ENCODE measurements at regions not wholly inside any gene's neighbourhood (a gene's known extent, or its start where the extent isn't known, plus 50 kb on each side); places are given as distances from the start of the nearest gene placed in this dataset.

GRCh38 chrX:109940411-109940810 is 62.5 kb upstream of the TMEM164 start:
- Histone ChIP-seq H3K18ac (ENCODE audit: low read length) (no peak overlapping the region), H3K14ac (ENCODE audit: low read length) (no peak overlapping the region), H4K91ac (ENCODE audit: low read depth, low read length, poor library complexity) (no peak overlapping the region), H3K4me3 (ENCODE audit: low read length in 2 of 2) (no peak overlapping the region), H2BK15ac (ENCODE audit: low read length) (no peak overlapping the region), H2AFZ (ENCODE audit: low read length) (no peak overlapping the region), H3K23ac (ENCODE audit: low read depth, low read length, poor library complexity) (no peak overlapping the region), H2BK5ac (ENCODE audit: low read length) (no peak overlapping the region), H4K8ac (ENCODE audit: low read depth, low read length) (no peak overlapping the region), H3K9me3 (replicated peaks in 1 of 2; ENCODE audit: control insufficient read depth in 2 of 2, insufficient read depth in 1 of 2, low read depth in 1 of 2, low read length in 2 of 2) (no peaks in the 10 kb centered on the region), H2BK120ac (ENCODE audit: low read depth, low read length) (no peak overlapping the region), H3K9ac (ENCODE audit: low read depth, low read length, poor library complexity) (no peak overlapping the region), H3K79me1 (ENCODE audit: low read depth, low read length) (no peaks in the 10 kb centered on the region), H2BK12ac (ENCODE audit: low read length) (no peak overlapping the region), H3K27me3 (ENCODE audit: control insufficient read depth in 3 of 3, insufficient read depth in 3 of 3, low read depth in 1 of 3, low read length in 3 of 3) (peaks cover 0 to 11% (median 0%) of the 10 kb centered on the region in 3 experiments), H3K36me3 (replicated peaks in 1 of 2; ENCODE audit: control insufficient read depth in 2 of 2, insufficient read depth in 2 of 2, low read length in 2 of 2) (no peaks in the 10 kb centered on the region), H3K4ac (ENCODE audit: low read length) (no peak overlapping the region), H3K4me1 (ENCODE audit: control insufficient read depth in 2 of 2, insufficient read depth in 1 of 2, low read depth in 1 of 2, low read length in 2 of 2) (no peaks in the 10 kb centered on the region), H3K27ac (replicated peaks; ENCODE audit: low read length) (no peak overlapping the region), H3K4me2 (ENCODE audit: insufficient read depth, low read length, poor library complexity, severe bottlenecking) (no peak overlapping the region), H2AK5ac (ENCODE audit: low read depth, low read length) (no peak overlapping the region)
- no peak for DNase-seq (ENCODE audit: low spot score)
- WGBS, 2 donors (ENCODE audit: extremely low coverage in 2 of 2, insufficient read length in 2 of 2, insufficient replicate concordance in 1 of 2) = no CpG with 5 or more reads among the region's 2 CpGs

- Histone ChIP-seq H3K18ac (ENCODE audit: low read length) (no peak overlapping the region), H2AK5ac (ENCODE audit: low read depth, low read length) (no peak overlapping the region), H4K91ac (ENCODE audit: low read depth, low read length, poor library complexity) (no peak overlapping the region), H3K4me2 (ENCODE audit: insufficient read depth, low read length, poor library complexity, severe bottlenecking) (no peak overlapping the region), H2BK120ac (ENCODE audit: low read depth, low read length) (no peak overlapping the region), H2AFZ (ENCODE audit: low read length) (no peak overlapping the region), H2BK12ac (ENCODE audit: low read length) (no peak overlapping the region), H3K27ac (replicated peaks; ENCODE audit: low read length) (no peak overlapping the region), H3K27me3 (ENCODE audit: control insufficient read depth in 3 of 3, insufficient read depth in 3 of 3, low read depth in 1 of 3, low read length in 3 of 3) (peaks cover 0 to 6% (median 0%) of the 10 kb centered on the region in 3 experiments), H3K4me1 (ENCODE audit: control insufficient read depth in 2 of 2, insufficient read depth in 1 of 2, low read depth in 1 of 2, low read length in 2 of 2) (no peaks in the 10 kb centered on the region), H3K23ac (ENCODE audit: low read depth, low read length, poor library complexity) (no peak overlapping the region), H3K9ac (ENCODE audit: low read depth, low read length, poor library complexity) (no peak overlapping the region), H3K36me3 (replicated peaks in 1 of 2; ENCODE audit: control insufficient read depth in 2 of 2, insufficient read depth in 2 of 2, low read length in 2 of 2) (no peaks in the 10 kb centered on the region), H2BK5ac (ENCODE audit: low read length) (no peak overlapping the region), H4K8ac (ENCODE audit: low read depth, low read length) (no peak overlapping the region), H3K14ac (ENCODE audit: low read length) (no peak overlapping the region), H3K4me3 (ENCODE audit: low read length in 2 of 2) (no peak overlapping the region), H3K79me1 (ENCODE audit: low read depth, low read length) (no peaks in the 10 kb centered on the region), H2BK15ac (ENCODE audit: low read length) (no peak overlapping the region), H3K4ac (ENCODE audit: low read length) (no peak overlapping the region), H3K9me3 (replicated peaks in 1 of 2; ENCODE audit: control insufficient read depth in 2 of 2, insufficient read depth in 1 of 2, low read depth in 1 of 2, low read length in 2 of 2) (no peaks in the 10 kb centered on the region)
- DNase-seq (ENCODE audit: low spot score) = no peak
- WGBS, 2 donors (ENCODE audit: extremely low coverage in 2 of 2, insufficient read length in 2 of 2, insufficient replicate concordance in 1 of 2) = no CpG with 5 or more reads among the region's 2 CpGs
Observed at GRCh38 chrX:109943092-109943739, 59.7 kb upstream of the TMEM164 start.

DNA sequence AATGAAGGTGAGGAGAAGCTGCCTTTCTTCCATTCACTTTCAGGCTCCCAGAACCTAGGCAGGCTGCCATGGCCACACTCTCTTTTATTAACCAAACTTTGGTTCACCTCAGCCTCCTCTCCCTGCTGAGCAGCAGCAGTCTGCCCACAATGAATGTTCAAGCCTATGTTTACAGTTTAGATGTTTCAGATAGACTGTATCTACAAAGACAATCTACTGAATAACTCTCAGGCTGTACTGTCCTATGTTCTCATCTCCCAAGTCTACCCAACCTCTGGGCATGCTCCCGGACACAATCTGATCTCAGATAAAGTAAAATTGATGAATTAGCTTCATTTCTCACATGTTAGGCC is 59.2 kb upstream of the TMEM164 start:
- no peak overlapping the region for H2AFZ ChIP-seq (ENCODE audit: low read length)
- H3K9ac ChIP-seq (ENCODE audit: low read depth, low read length, poor library complexity) = no peak overlapping the region
- H3K27me3 ChIP-seq (ENCODE audit: control insufficient read depth in 3 of 3, insufficient read depth in 3 of 3, low read depth in 1 of 3, low read length in 3 of 3) = peaks cover 0 to 10% (median 0%) of the 10 kb centered on the region in 3 experiments
- H3K4me3 ChIP-seq (ENCODE audit: low read length in 2 of 2) = no peak overlapping the region
- H2AK5ac ChIP-seq (ENCODE audit: low read depth, low read length) = no peak overlapping the region
- no peak overlapping the region for H4K8ac ChIP-seq (ENCODE audit: low read depth, low read length)
- no peak overlapping the region for H3K18ac ChIP-seq (ENCODE audit: low read length)
- no peak overlapping the region for H2BK15ac ChIP-seq (ENCODE audit: low read length)
- no peak overlapping the region for H3K4me2 ChIP-seq (ENCODE audit: insufficient read depth, low read length, poor library complexity, severe bottlenecking)
- H3K79me1 ChIP-seq (ENCODE audit: low read depth, low read length) = no peaks in the 10 kb centered on the region
- no peaks in the 10 kb centered on the region for H3K36me3 ChIP-seq (replicated peaks in 1 of 2; ENCODE audit: control insufficient read depth in 2 of 2, insufficient read depth in 2 of 2, low read length in 2 of 2)
- no peak overlapping the region for H2BK120ac ChIP-seq (ENCODE audit: low read depth, low read length)
- no peaks in the 10 kb centered on the region for H3K4me1 ChIP-seq (ENCODE audit: control insufficient read depth in 2 of 2, insufficient read depth in 1 of 2, low read depth in 1 of 2, low read length in 2 of 2)
- H4K91ac ChIP-seq (ENCODE audit: low read depth, low read length, poor library complexity) = no peak overlapping the region
- no peak overlapping the region for H3K23ac ChIP-seq (ENCODE audit: low read depth, low read length, poor library complexity)
- no peaks in the 10 kb centered on the region for H3K9me3 ChIP-seq (replicated peaks in 1 of 2; ENCODE audit: control insufficient read depth in 2 of 2, insufficient read depth in 1 of 2, low read depth in 1 of 2, low read length in 2 of 2)
- no peak overlapping the region for H3K4ac ChIP-seq (ENCODE audit: low read length)
- H2BK5ac ChIP-seq (ENCODE audit: low read length) = no peak overlapping the region
- no peak overlapping the region for H2BK12ac ChIP-seq (ENCODE audit: low read length)
- H3K14ac ChIP-seq (ENCODE audit: low read length) = no peak overlapping the region
- H3K27ac ChIP-seq (replicated peaks; ENCODE audit: low read length) = no peak overlapping the region
- no CpG with 5 or more reads among the region's 1 CpG for WGBS, 2 donors (ENCODE audit: extremely low coverage in 2 of 2, insufficient read length in 2 of 2, insufficient replicate concordance in 1 of 2)
- no peak for DNase-seq (ENCODE audit: low spot score)

DNA sequence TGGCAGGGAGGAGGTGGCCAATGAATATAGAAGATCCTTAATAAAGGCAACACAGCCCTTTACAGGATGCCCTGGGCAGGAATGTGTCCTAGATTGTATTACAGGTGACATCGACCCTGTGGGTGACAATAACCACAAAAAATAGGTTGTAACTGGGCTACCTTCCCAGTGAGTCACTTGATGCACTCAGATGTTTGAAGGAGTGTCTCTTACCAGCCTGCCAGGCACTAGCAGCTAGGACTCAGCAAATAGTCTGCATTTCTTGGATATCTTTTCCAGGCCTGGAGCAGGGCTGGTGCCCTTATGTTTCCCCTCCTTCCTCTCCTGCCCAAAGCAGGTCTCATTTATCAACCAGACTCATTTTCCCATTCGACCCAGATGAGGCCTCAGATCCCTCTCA is 50.9 kb upstream of the TMEM164 start:
- H3K4me1 ChIP-seq (ENCODE audit: control insufficient read depth in 2 of 2, insufficient read depth in 1 of 2, low read depth in 1 of 2, low read length in 2 of 2) = no peaks in the 10 kb centered on the region
- no peak overlapping the region for H2BK5ac ChIP-seq (ENCODE audit: low read length)
- no peak overlapping the region for H3K4me2 ChIP-seq (ENCODE audit: insufficient read depth, low read length, poor library complexity, severe bottlenecking)
- no peak overlapping the region for H2AFZ ChIP-seq (ENCODE audit: low read length)
- H4K8ac ChIP-seq (ENCODE audit: low read depth, low read length) = no peak overlapping the region
- H3K27me3 ChIP-seq (ENCODE audit: control insufficient read depth in 3 of 3, insufficient read depth in 3 of 3, low read depth in 1 of 3, low read length in 3 of 3) = peaks cover 0 to 20% (median 0%) of the 10 kb centered on the region in 3 experiments
- no peak overlapping the region for H3K14ac ChIP-seq (ENCODE audit: low read length)
- no peak overlapping the region for H3K4me3 ChIP-seq (ENCODE audit: low read length in 2 of 2)
- no peak overlapping the region for H4K91ac ChIP-seq (ENCODE audit: low read depth, low read length, poor library complexity)
- no peak overlapping the region for H3K23ac ChIP-seq (ENCODE audit: low read depth, low read length, poor library complexity)
- H2BK15ac ChIP-seq (ENCODE audit: low read length) = no peak overlapping the region
- no peak overlapping the region for H2BK12ac ChIP-seq (ENCODE audit: low read length)
- no peak overlapping the region for H3K9ac ChIP-seq (ENCODE audit: low read depth, low read length, poor library complexity)
- WGBS, 2 donors (ENCODE audit: extremely low coverage in 2 of 2, insufficient read length in 2 of 2, insufficient replicate concordance in 1 of 2) = no CpG with 5 or more reads among the region's 2 CpGs
- no peaks in the 10 kb centered on the region for H3K79me1 ChIP-seq (ENCODE audit: low read depth, low read length)
- H3K27ac ChIP-seq (replicated peaks; ENCODE audit: low read length) = no peak overlapping the region
- H3K18ac ChIP-seq (ENCODE audit: low read length) = no peak overlapping the region
- H3K36me3 ChIP-seq (replicated peaks in 1 of 2; ENCODE audit: control insufficient read depth in 2 of 2, insufficient read depth in 2 of 2, low read length in 2 of 2) = no peaks in the 10 kb centered on the region
- no peak overlapping the region for H2AK5ac ChIP-seq (ENCODE audit: low read depth, low read length)
- DNase-seq (ENCODE audit: low spot score) = no peak
- H3K9me3 ChIP-seq (replicated peaks in 1 of 2; ENCODE audit: control insufficient read depth in 2 of 2, insufficient read depth in 1 of 2, low read depth in 1 of 2, low read length in 2 of 2) = no peaks in the 10 kb centered on the region
- H3K4ac ChIP-seq (ENCODE audit: low read length) = no peak overlapping the region
- no peak overlapping the region for H2BK120ac ChIP-seq (ENCODE audit: low read depth, low read length)
